ENCODE measurements at regions not wholly inside any gene's neighbourhood (a gene's known extent, or its start where the extent isn't known, plus 50 kb on each side); places are given as distances from the start of the nearest gene placed in this dataset.
A peak's percentile ranks its signal among the peaks of the same experiment; 100 is the strongest.

DNA sequence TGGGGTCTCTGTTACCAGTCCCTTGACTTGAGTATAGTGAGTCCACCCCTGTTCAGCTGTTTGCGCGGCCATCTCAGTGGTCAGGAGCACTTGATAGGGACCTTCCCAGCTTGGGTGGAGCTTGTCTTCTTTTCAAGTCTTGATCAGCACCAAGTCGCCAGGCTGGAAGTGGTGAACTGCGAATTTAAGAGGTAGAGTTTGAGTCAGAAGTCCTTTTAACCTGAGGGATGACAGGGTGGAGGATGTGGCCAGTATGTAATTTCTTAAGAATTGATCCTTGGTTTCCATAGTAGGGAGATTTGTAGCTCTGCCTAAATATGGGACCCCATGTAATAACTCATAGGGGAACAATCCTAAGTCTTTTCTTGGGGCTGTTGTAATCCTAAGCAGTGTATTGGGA lies 86.3 kb upstream of the XCR1 start:
- no peak for DNase-seq

DNA sequence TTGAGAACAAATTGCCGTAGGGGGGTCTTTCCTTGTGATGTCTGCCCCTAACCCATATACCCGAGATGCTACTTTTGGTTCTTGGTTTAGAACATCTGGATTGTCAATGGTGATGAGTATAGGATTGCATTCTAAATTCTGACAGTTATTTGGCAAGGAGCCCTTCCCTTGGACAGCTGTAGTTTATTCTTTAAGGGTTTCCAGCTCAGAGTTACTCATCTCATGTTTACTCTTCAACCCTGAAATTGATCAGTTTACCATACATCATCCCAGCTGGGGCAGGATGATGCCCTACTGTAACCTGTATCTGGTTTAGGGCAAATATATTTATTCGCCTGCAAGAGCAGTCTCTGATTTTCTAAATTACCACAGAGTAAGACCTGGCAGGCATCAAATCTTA lies 85.7 kb upstream of the XCR1 start:
- DNase-seq, result no peak

DNA sequence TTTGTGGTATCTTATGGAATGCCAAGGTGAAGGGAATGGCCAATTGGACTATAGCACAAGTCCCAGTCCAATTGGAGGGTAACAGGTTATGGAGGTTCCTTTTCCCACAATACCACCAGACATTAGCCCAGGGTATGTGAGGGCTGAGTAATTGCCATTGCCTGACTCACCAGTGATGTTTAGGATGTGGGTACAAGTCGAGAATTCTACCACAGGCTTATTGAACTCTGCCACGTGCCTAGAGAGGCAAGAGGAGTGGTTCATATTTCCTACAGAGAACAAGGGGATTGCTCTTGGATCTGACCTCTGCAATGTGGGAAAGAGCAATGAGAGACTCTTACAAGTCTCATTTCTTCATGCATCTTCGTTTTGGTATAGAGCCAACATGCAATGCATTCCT lies 85.0 kb upstream of the XCR1 start:
- no peak for DNase-seq

DNA sequence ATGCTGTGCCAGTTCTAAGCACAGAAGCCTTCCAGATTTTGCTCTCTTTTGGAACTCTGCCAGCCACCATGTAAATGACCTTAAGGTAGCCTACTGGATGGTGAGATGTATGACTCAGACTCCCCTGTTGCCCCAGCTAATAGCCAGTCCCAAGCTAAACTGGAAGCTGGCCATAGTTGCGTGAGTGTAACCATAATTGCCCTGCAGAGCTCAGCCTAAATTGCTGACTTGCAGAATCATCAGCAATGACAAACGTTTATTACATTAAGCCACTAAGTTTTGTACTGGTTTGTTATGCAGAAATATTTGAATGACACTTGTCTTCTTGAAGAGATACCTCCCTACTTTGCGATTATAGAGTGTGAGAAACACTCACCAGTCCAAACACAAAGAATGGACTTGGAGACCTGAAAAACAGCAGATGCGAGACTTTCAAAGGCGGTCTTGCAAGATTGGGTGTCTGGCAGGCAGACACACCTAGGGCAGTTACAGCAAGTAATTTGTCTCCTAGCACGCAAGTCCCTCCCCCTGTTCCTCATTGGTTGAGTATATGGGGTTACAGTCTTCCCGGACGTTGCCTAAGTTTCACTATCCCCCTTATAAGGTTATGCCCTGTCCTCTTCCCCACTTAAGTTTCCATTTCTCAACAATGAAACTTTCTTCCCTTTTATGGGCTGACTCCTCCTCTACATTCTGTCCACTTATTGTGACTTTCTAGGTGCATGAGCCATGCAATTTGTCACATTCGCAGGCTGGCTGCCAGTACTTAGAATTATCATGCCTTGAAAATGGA lies 83.6 kb upstream of the XCR1 start:
- peak in 2 of 14 donors; percentile 25 to 27 for DNase-seq

DNA sequence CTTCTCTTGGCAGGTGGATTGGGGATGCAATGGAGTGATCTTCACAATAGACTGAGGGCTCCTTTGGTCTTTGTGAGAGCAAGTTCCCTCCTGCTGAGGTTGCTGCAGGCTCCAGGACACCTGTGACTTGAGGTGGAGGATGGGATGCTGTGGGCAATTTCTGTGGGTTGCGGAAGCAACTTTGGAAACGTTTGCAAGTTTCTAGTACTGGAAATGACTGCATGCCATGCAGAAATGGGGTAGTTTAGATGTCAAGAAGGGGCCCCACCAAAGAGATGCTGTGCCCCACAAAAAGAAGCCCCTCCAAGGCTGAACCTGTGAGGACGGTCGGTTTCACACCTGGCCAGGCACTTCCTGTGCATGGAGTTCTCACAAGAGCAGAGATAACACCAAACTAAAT lies 80.4 kb upstream of the XCR1 start:
- no peak for DNase-seq

DNA sequence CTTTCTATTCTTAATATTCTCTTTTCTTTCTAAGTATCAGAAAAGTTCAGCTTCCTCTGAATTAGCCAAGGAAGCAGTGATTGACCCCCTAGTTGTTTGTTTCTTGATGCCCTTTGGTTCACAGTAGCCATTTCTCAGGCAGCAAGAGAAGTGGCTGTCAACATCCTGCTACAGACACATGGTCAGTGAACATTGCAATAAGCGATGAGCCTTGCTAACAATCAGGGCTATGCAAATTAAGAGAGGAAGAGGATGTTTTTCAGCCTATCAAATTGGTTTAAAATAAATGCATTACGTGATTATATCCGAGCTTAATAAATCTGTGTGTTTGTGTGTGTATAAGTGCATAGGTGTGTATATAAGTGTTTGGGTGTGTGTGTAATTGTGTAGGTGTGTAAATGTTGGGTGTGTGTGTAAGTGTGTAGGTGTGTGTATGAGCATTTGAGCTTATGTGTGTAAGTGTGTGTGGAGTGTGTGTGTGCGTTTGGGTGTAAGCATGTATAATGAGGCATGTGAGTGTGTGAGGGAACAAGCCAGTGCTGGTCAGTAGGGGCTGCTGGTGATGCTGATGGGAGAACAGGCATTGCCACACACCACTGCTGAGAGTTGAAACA lies 78.1 kb upstream of the XCR1 start:
- no peak for DNase-seq

DNA sequence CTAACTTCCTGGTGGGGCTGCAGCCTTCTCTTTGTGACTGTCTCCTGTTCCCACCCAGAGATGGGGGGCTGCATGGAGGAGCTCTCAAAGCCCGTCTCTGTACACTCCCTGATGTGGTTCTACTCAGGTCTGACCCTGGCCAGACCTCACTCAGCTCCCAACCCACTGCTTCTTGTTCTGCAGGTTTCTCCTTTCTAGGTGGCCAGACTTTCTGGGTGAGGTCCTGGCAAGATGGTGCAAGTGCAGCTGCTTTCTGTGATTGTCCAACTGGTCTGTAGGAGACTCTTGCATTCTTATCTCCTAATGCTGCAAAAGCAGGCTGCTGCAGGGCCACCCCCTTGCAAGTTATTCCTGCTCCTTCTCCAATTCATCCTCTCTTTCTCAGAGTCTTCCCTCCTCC lies 77.4 kb upstream of the XCR1 start:
- no peak for DNase-seq

DNA sequence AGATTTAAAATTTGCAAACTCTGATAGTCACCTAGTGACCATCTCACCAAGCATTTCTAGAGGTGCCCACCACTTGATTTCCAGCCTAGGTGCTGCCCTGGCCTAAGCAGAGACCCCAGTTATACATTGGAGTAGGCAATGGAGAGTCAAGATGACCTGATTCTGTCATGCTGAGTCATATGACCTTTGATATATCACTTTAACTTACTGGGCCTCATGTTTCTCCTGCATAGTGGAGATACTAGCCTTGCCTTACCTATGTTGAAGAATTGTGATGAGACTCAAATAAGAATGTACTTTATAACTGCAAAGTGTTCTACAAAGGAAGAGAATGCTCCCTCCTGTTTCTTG lies 75.5 kb upstream of the XCR1 start:
- no peak for DNase-seq

DNA sequence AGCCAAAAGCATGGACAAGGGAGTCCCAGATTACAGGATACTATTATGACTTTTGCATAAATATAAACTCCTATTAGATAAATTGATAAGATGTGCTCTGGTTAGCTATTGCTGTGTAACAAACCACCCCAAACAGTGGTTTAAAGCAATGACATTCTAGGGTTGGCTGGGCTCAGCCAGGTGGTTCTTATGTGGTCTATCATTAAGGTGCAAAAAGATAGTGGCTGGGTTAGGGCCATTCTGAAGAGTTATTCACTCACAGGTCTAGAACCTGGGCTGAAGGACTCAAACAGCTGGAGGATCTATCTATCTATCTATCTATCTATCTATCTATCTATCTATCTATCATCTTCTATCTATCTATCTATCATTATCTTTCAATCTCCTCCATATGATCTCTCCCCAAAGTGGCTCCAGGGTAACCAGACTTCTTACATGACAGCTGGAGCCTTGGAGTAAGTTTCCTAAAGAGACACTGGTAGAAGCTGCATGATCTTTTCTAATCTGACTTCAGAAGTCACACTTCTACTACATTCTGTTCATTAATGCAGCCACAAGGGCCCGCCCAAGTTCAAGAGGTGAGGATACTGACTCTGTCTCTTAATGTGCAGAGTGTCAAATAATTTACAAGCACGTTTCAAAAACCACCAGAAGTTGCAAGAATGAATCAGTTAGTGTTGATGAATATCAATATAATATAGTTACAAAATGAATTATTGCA lies 74.9 kb upstream of the XCR1 start:
- DNase-seq, result no peak

DNA sequence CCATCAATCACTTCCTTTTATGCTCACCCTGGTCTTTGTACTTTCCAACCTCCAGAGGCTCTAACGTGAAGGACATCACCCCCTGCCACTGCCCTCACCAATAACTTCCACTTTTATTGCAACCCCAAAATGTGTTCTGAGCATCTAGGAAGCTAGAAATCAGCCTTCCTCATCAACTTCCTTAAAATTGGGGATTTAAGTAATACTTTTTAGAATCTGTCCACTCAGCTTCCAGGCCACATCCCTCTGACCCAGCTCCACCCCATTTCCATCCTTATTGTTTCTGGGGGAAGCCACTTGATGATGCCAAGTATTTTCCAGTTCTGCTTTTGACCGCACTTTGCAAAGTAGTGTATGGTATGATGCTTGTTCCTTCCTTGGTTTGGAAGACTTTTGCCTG lies 73.5 kb upstream of the XCR1 start:
- DNase-seq, result peak in 1 of 14 donors; percentile 17

DNA sequence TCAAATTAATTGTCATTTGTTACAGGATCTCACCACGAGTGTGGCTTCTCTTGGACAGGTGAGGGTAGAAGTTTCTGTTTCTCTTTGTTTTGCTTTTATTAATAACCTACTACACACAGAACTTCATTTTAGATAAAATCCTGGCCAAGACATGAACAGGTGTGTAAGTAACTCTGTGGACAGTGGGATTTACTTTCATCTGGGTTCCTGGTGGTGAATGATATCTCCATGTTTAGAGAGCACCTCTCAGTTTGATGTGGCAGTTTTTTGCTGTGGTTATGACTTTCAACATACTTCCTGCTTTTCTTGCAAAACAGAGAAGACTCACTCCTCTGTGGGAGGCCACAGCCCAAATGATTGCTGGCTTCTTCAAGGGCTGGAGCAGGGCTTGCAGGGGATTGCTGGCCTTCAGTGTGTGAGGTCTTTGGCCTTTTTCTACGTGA lies 71.1 kb upstream of the XCR1 start:
- no peak for DNase-seq

DNA sequence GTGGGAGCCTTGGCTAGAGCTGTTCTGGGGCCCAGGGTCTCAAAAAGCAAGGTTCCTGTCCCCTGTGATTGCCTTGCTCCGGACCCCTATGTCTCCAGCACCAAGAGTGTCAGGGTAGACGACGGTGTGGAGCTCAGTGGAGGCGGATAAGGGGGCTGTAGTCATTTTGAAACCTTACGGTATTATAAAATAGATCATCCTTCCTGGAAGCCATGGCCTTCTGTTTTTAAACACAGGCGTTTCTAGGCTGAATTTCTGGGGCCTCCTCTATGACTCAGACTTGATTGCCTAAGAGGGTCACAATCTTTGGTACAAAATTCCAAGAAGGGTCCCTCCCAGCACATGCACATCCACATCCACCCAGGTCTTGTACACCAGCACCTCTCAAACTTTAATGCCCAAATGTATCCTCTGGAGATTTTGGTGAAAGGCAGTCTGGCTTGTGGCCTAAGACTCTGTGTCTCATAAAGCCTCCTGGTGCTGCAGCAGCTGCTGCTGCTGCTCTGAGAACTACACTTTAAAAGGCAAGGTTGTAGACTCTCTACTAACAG lies 70.5 kb upstream of the XCR1 start:
- no peak for DNase-seq

DNA sequence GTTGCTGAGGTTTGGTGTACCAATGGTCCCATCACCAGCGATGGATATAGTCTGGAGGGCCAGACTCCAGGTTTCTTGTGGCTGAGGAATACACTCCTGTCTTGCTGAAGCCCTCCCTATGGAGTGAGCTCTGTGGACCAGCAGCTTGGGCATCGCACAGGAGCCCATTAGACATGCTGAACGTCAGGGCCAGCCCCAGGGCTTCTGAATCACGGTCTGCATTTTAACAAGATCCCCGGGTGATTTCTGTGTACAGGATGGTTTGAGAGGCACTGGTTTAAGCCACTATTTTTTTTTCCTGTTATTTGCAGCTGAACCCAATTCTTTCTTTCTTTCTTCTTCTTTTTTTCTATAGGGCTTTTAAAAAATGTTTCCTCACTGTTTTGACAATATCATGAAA lies 69.5 kb upstream of the XCR1 start:
- DNase-seq, result no peak

DNA sequence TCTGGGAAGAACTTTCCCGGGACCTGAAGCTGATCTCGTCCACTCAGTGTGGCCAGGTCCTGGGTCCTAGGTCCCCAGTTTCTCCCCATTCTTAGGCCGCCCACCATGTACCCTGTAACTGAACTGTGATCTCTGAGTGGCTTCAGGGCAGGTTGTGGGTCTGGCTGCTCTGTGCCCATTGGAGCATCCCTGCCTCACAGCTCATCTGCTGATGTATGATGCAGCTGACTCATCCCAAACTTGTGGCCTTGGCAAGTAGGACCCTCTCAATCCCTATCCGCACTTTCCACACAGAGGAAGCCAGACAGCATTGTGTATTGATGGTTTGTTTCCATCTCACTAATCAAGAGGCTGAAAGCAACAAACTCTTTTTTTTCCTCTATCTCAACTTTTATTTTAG lies 69.1 kb upstream of the XCR1 start:
- DNase-seq, result no peak

DNA sequence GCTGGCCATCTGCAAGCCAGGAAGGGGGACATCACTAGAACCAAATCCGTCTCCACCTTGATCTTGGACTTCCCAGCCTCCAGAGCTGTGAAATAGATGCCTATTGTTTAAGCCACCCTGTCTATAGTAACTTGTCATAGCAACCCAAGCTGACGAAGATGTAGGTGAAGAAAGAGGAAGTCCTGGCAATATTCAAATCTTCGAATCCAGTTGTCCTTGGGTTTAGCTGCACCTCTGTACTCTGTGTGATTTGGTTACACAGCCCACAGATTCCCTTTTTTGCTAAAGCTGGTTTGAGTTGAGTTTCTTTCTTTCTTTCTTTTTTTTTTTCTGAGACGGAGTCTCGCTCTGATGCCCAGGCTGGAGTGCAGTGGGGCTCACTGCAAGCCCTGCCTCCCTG lies 68.0 kb upstream of the XCR1 start:
- no peak for DNase-seq

DNA sequence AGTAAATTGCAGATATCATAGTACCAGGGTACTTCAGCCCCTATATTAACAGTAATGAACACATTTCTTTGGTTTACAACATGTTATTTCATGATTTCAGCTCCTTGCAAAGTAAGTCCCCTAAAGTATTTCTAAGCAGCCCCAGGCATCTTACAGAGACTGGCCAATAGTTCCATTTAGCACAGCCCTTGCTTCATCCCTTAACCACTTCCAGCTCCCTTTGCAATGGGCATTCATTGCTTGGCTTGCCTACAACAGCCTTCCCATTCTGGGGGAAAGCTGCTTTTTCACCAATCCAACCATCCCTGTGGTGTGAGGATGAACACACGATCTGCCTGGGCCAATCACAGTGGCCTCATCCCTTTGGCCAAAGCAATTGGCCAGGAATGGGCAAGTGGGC lies 67.2 kb upstream of the XCR1 start:
- no peak for DNase-seq

DNA sequence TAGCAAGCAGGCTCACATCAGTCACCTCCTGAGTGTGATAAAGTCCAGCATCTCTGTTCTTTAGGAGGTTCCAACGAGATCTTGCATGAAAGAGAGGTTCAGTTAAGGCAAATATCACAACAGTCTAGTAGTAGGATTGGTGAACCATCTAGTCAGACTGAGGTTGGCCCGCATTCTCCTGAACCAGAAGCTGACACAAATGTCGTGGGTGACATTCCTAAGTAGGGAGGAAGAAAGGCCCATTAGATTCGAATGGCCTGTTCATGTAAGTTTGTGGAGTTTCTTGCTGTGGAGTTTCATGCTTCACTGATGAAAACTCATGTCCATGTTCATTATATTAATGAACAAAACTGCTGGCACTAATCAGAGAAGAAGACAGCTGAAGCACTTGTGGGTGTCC lies 66.7 kb upstream of the XCR1 start:
- no peak for DNase-seq

DNA sequence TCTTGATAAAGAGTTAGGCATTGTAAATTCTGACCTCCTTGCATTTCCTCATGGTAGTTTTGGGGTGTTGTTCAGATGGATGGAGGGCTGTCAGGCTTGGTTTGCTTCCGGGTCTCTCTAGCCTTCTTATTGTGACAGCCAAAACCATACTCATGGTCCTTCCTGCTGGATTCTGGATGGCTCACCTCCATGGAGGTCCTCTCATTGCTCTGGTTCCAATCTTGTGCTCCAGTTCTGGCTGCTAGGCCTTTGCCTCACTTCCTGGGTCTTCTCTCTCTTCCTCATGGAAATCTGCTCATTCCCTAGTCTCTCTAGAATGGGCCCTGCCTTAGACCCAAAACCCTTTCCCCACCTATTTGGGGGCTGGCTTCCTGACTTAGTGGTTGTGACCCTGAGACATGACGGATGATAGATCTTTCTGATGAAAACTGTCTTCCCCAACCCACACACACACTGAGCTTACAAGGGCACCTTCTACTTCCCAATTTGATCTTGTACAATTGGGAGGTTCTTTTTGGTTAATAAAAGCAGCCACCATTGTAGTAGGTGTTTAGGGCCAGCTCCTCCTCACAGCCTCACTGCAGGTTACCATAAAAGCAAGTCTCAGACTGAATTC lies 66.2 kb upstream of the XCR1 start:
- DNase-seq, result no peak

DNA sequence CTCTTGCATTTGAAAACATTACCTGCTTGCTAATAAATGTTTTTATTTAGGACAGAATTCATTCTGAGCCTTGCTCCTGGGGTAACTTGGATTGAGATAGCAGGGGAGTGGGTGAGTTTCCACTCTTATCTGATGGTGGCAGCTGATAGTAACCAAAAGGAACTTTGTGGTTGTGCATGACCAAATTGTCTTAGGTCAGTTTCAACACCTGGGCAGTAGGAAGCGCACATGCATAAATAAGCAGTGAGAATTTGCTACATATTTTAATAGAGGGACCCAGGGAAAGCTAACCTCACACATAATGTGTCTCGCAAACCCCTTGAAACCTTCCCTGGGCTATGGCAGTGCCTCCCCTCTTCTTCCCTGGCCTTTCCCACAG lies 65.4 kb upstream of the XCR1 start:
- DNase-seq, result no peak

DNA sequence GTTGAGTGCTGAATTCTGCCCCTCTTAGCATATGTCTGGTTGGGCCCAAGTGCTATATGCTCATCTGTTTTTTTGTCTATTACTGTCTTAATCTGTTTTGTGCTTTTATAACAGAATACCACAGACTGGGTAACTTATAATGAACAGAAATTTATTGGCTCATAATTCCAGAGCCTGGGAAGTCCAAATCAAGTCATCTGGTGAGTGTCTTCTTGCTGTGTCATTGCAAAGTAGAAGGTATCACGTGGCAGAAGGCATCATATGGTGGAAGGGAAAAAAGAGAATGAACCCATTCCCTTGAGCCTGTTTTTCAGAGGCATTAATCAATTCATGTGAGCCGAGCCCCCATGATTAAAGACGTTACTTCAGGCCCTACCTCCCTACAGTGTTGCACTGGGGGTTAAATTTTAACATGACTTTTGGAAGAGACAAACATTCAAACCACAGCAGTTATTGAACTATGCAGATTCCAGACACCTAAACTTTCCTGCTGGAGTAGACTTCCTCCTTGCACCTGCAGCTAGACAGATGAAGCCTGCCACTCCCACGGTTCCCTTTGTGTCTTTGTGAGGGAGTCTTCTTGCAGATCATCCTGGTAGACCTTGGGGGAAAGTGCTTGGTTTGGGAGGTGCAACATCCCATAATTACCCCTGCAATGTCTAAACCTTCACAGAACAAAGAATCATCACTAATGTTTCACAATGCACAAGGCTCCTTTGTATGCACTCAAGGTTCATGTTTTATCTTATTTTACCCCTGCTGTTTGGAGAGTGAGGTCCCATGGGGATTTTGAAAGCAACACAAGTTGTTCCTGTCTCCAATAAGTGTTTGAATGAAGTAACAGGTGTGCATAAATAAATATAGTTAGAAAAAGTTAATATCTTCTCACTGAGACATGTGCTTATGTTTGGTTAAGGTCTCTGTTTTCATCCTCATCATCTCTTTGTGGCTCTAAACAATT lies 64.7 kb upstream of the XCR1 start:
- DNase-seq, result no peak

DNA sequence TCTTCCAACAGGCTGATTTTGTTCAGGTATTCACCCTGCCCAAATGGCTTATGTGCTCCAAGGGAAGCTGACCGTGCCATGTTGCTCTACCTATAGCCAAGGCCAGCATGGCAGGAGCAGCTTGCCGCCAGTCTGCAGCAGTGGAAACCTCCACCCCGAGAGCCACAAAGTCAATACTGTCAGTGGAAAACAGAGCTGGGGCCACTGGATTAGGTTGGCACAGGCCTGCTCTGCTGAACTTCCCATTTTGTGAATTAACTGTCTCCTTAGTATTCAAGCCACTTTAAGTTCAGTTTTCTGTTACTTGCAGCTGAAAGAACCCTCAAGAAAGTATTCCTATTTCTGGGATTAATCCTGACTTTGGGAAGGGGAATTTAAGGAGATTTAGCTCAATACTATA lies 63.8 kb upstream of the XCR1 start:
- DNase-seq, result no peak

DNA sequence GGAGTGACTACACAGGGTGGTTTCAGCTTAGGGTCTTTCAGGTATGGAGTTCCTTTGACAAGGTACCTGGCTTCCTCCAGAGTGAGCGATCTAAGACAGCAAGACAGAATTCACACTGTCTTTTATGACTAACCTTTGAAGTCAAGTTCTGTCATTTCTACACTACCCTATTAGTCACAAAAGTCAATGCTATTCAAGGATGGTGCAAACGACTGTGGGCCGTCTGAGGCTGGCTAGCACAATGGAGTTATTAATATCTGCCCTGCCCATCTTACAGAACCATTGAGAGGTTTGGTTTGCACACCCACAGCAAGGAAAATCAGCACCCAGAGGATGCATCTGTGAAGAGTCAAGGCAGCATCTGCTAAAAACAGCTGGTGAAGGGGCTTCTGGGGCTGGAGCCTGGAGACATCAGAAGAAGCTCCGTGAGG lies 62.9 kb upstream of the XCR1 start:
- no peak for DNase-seq

Data from C1 segment of cervical spinal cord (tissue), 14 donors.